ENCODE measurements at regions not wholly inside any gene's neighbourhood (a gene's known extent, or its start where the extent isn't known, plus 50 kb on each side); places are given as distances from the start of the nearest gene placed in this dataset.

GRCh38 chr13:34833562-34834182 lies 108.4 kb upstream of the NBEA start:
- Histone ChIP-seq H4K20me1 (ENCODE audit: insufficient read depth, low read length, poor library complexity, severe bottlenecking) (no peaks in the 10 kb centered on the region), H3K36me3 (ENCODE audit: insufficient read depth, low read length) (no peaks in the 10 kb centered on the region), H3K79me2 (ENCODE audit: insufficient read depth, low read length) (no peaks in the 10 kb centered on the region), H3K9ac (ENCODE audit: low read depth, low read length, poor library complexity, severe bottlenecking) (no peak overlapping the region), H3K4me2 (ENCODE audit: low read depth, low read length, poor library complexity, severe bottlenecking) (no peak overlapping the region), H2AFZ (ENCODE audit: low read length) (no peak overlapping the region), H3F3A (ENCODE audit: low read depth) (no peaks in the 10 kb centered on the region), H3K4me1 (ENCODE audit: insufficient read depth, low read length, poor library complexity, severe bottlenecking) (no peaks in the 10 kb centered on the region), H3K27me3 (ENCODE audit: insufficient read depth, low read length, poor library complexity, severe bottlenecking) (no peaks in the 10 kb centered on the region), H3K4me3 (ENCODE audit: low read length, poor library complexity, severe bottlenecking) (no peak overlapping the region), H3K9me3 (ENCODE audit: insufficient read depth, low read depth, low read length) (no peaks in the 10 kb centered on the region), H3K9me2 (replicated peaks; ENCODE audit: low read depth, low read length) (no peaks in the 10 kb centered on the region)
- TF ChIP-seq EZH2phosphoT487 (IDR thresholded peaks at IDR 0.05; ENCODE audit: borderline replicate concordance): no peak

GRCh38 chr13:34842466-34842865 lies 99.6 kb upstream of the NBEA start:
- TF ChIP-seq CTCF (conservative IDR thresholded peaks at IDR 0.05; ENCODE audit: low read length) (no peak), EZH2phosphoT487 (IDR thresholded peaks at IDR 0.05; ENCODE audit: borderline replicate concordance) (no peak)
- H3K27me3 ChIP-seq (ENCODE audit: insufficient read depth, low read length, poor library complexity, severe bottlenecking): no peaks in the 10 kb centered on the region
- H3K9ac ChIP-seq (ENCODE audit: low read depth, low read length, poor library complexity, severe bottlenecking): no peak overlapping the region
- no peak overlapping the region for H3K4me2 ChIP-seq (ENCODE audit: low read depth, low read length, poor library complexity, severe bottlenecking)
- no peaks in the 10 kb centered on the region for H3F3A ChIP-seq (ENCODE audit: low read depth)
- H4K20me1 ChIP-seq (ENCODE audit: insufficient read depth, low read length, poor library complexity, severe bottlenecking): no peaks in the 10 kb centered on the region
- H3K4me1 ChIP-seq (ENCODE audit: insufficient read depth, low read length, poor library complexity, severe bottlenecking): no peaks in the 10 kb centered on the region
- H3K9me3 ChIP-seq (ENCODE audit: insufficient read depth, low read depth, low read length): no peaks in the 10 kb centered on the region
- H3K4me3 ChIP-seq (ENCODE audit: low read length, poor library complexity, severe bottlenecking): no peak overlapping the region
- H2AFZ ChIP-seq (ENCODE audit: low read length): no peak overlapping the region
- no peaks in the 10 kb centered on the region for H3K79me2 ChIP-seq (ENCODE audit: insufficient read depth, low read length)
- no peaks in the 10 kb centered on the region for H3K36me3 ChIP-seq (ENCODE audit: insufficient read depth, low read length)
- H3K9me2 ChIP-seq (replicated peaks; ENCODE audit: low read depth, low read length): 0 out of 2 replicates have a peak, but pooled peaks cover 3% of the 10 kb centered on the region

- Histone ChIP-seq H3K9me2 (replicated peaks; ENCODE audit: low read depth, low read length) (0 out of 2 replicates have a peak, but pooled peaks cover 3% of the 10 kb centered on the region), H3K4me1 (ENCODE audit: insufficient read depth, low read length, poor library complexity, severe bottlenecking) (no peaks in the 10 kb centered on the region), H3K9me3 (ENCODE audit: insufficient read depth, low read depth, low read length) (no peaks in the 10 kb centered on the region), H3K36me3 (ENCODE audit: insufficient read depth, low read length) (no peaks in the 10 kb centered on the region), H3K9ac (ENCODE audit: low read depth, low read length, poor library complexity, severe bottlenecking) (no peak overlapping the region), H3K4me2 (ENCODE audit: low read depth, low read length, poor library complexity, severe bottlenecking) (no peak overlapping the region), H4K20me1 (ENCODE audit: insufficient read depth, low read length, poor library complexity, severe bottlenecking) (no peaks in the 10 kb centered on the region), H3K4me3 (ENCODE audit: low read length, poor library complexity, severe bottlenecking) (no peak overlapping the region), H2AFZ (ENCODE audit: low read length) (no peak overlapping the region), H3K79me2 (ENCODE audit: insufficient read depth, low read length) (no peaks in the 10 kb centered on the region), H3K27me3 (ENCODE audit: insufficient read depth, low read length, poor library complexity, severe bottlenecking) (no peaks in the 10 kb centered on the region), H3F3A (ENCODE audit: low read depth) (no peaks in the 10 kb centered on the region)
- TF ChIP-seq CTCF (conservative IDR thresholded peaks at IDR 0.05; ENCODE audit: low read length) (no peak), EZH2phosphoT487 (IDR thresholded peaks at IDR 0.05; ENCODE audit: borderline replicate concordance) (no peak)
Measured at GRCh38 chr13:34847766-34848165, 94.3 kb upstream of the NBEA start.

- Histone ChIP-seq H4K20me1 (ENCODE audit: insufficient read depth, low read length, poor library complexity, severe bottlenecking) (no peaks in the 10 kb centered on the region), H3K79me2 (ENCODE audit: insufficient read depth, low read length) (no peaks in the 10 kb centered on the region), H3K27me3 (ENCODE audit: insufficient read depth, low read length, poor library complexity, severe bottlenecking) (no peaks in the 10 kb centered on the region), H3K9me2 (replicated peaks; ENCODE audit: low read depth, low read length) (0 out of 2 replicates have a peak, but pooled peaks cover 3% of the 10 kb centered on the region), H3K4me2 (ENCODE audit: low read depth, low read length, poor library complexity, severe bottlenecking) (no peak overlapping the region), H3F3A (ENCODE audit: low read depth) (no peaks in the 10 kb centered on the region), H2AFZ (ENCODE audit: low read length) (no peak overlapping the region), H3K4me1 (ENCODE audit: insufficient read depth, low read length, poor library complexity, severe bottlenecking) (no peaks in the 10 kb centered on the region), H3K4me3 (ENCODE audit: low read length, poor library complexity, severe bottlenecking) (no peak overlapping the region), H3K9me3 (ENCODE audit: insufficient read depth, low read depth, low read length) (no peaks in the 10 kb centered on the region), H3K36me3 (ENCODE audit: insufficient read depth, low read length) (no peaks in the 10 kb centered on the region), H3K9ac (ENCODE audit: low read depth, low read length, poor library complexity, severe bottlenecking) (no peak overlapping the region)
- TF ChIP-seq CTCF (conservative IDR thresholded peaks at IDR 0.05; ENCODE audit: low read length) (no peak), EZH2phosphoT487 (IDR thresholded peaks at IDR 0.05; ENCODE audit: borderline replicate concordance) (no peak)
Measured at GRCh38 chr13:34849406-34849805, 92.7 kb upstream of the NBEA start.
